GM23248 (cell line): ENCODE measurements at regions not wholly inside any gene's neighbourhood (a gene's known extent, or its start where the extent isn't known, plus 50 kb on each side); places are given as distances from the start of the nearest gene placed in this dataset.

Experiments
- DNase-seq: peaks from one replicate; pipeline ENCODE4 v3.0.0-alpha.2; 2015
- H2AFZ ChIP-seq: fragments of 200-600 bp; sonication (generic); 2 replicates; pipeline ENCODE4 v1.6.1; 2016; ENCODE audit warnings: antibody characterized with exemption
- H3F3A ChIP-seq: fragments of 200-600 bp; sonication (generic); 2 replicates; pipeline ENCODE4 v1.6.1; 2016; ENCODE audit warnings: mild to moderate bottlenecking, antibody characterized with exemption, mixed run types; ENCODE audit not compliant: insufficient read depth
- H3K27ac ChIP-seq: fragments of 200-600 bp; sonication (generic); 2 replicates; pipeline ENCODE4 v1.5.1; 2016; ENCODE audit warnings: mild to moderate bottlenecking
- H3K27me3 ChIP-seq: fragments of 200-600 bp; sonication (generic); replicated peaks from 2 replicates; pipeline ENCODE4 v1.6.1; 2016; ENCODE audit warnings: mild to moderate bottlenecking; ENCODE audit not compliant: insufficient read depth
- H3K36me3 ChIP-seq: fragments of 200-600 bp; sonication (generic); 2 replicates; pipeline ENCODE4 v1.6.1; 2016; ENCODE audit warnings: low read depth, mild to moderate bottlenecking
- H3K4me1 ChIP-seq: fragments of 200-600 bp; sonication (generic); 2 replicates; pipeline ENCODE4 v1.6.1; 2016; ENCODE audit warnings: mild to moderate bottlenecking; ENCODE audit not compliant: insufficient read depth
- H3K4me2 ChIP-seq: fragments of 200-600 bp; sonication (generic); one replicate; pipeline ENCODE4 v1.6.1; 2016; ENCODE audit warnings: mild to moderate bottlenecking; ENCODE audit not compliant: unreplicated experiment
- H3K4me3 ChIP-seq: fragments of 200-600 bp; sonication (generic); 2 replicates; pipeline ENCODE4 v1.5.1; 2016; ENCODE audit warnings: mild to moderate bottlenecking
- H3K79me2 ChIP-seq: fragments of 200-600 bp; sonication (generic); 2 replicates; pipeline ENCODE4 v1.6.1; 2016; ENCODE audit warnings: mild to moderate bottlenecking; ENCODE audit not compliant: insufficient read depth
- H3K9ac ChIP-seq: fragments of 200-600 bp; sonication (generic); 2 replicates; pipeline ENCODE4 v1.6.1; 2016; ENCODE audit warnings: mild to moderate bottlenecking
- H3K9me2 ChIP-seq: fragments of 200-600 bp; sonication (generic); 2 replicates; pipeline ENCODE4 v1.6.1; 2016; ENCODE audit warnings: mixed run types, mild to moderate bottlenecking, moderate library complexity; ENCODE audit not compliant: insufficient read depth
- H3K9me3 ChIP-seq: fragments of 200-600 bp; sonication (generic); one replicate; pipeline ENCODE4 v1.6.1; 2017; ENCODE audit warnings: low read depth
- H4K20me1 ChIP-seq: fragments of 200-600 bp; sonication (generic); 2 replicates; pipeline ENCODE4 v1.6.0; 2016; ENCODE audit not compliant: insufficient read depth
- EZH2 ChIP-seq: fragments of 200-600 bp; sonication (generic); IDR thresholded peaks from 2 replicates; pipeline ENCODE4 v1.6.1; 2018; ENCODE audit warnings: antibody characterized with exemption, mild to moderate bottlenecking; ENCODE audit not compliant: insufficient read depth, poor library complexity, severe bottlenecking
- EZH2phosphoT487 ChIP-seq: fragments of 200-600 bp; sonication (generic); IDR thresholded peaks from 2 replicates; pipeline ENCODE4 v1.6.1; 2018; ENCODE audit warnings: antibody characterized with exemption, moderate library complexity, mild to moderate bottlenecking, low read depth; ENCODE audit not compliant: insufficient read depth
- WGBS, 2 experiments: methylation state at CpG; one replicate each; pipeline ENCODE4 v1.1.6; 2015 to 2017; ENCODE audit warnings: low lambda C conversion rate in 2 of 2, low coverage in 1 of 2; ENCODE audit errors: missing lambda C conversion rate in 2 of 2; 5-methylcytosine and 5-hydroxymethylcytosine counted together
- in situ Hi-C: fragments of 300-500 bp; cut with MboI; formaldehyde crosslinking; loops from 2 replicates; pipeline ENCODE4 v1.15.0; 2020

- Histone ChIP-seq H3K4me2 (no peak overlapping the region), H3F3A (no peaks in the 10 kb centered on the region), H3K27me3 (no peaks in the 10 kb centered on the region; the same call in 1 of the 2 replicates), H3K9me2 (no peaks in the 10 kb centered on the region), H3K79me2 (no peaks in the 10 kb centered on the region), H2AFZ (no peak overlapping the region), H3K27ac (no peak overlapping the region), H3K4me1 (no peaks in the 10 kb centered on the region), H3K9me3 (no peaks in the 10 kb centered on the region), H3K9ac (no peak overlapping the region), H4K20me1 (no peaks in the 10 kb centered on the region), H3K4me3 (no peak overlapping the region), H3K36me3 (no peaks in the 10 kb centered on the region)
- in situ Hi-C loops = no loop called here
- TF ChIP-seq EZH2 (no peak), EZH2phosphoT487 (no peak)
- DNase-seq = no peak
- 19 to 21% methylated on average over 7 of the region's 7 CpGs for WGBS, 2 experiments
Measured at GRCh38 chr17:73823684-73824083, 179.4 kb upstream of the SDK2 start.

DNA sequence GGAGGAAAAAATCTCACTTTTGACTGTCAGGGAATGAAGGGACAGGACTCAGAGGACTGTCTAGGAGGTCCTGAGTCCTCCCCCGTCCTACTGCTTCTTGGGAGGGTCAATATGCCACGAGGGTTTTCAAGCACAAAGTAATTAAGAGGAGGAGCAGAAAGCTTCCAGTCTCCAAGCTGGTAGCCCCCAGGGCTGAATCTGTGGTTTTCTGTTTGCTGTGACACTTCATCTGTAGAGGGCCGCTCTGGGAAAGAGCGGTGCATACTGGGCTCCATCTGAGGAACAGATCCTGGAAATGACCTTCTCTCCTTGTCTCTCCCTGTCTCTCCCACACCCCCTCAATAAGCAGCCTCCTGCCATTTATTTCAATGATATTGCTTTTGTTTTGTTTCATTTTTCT is 180.1 kb upstream of the SDK2 start:
- 65% methylated on average over 4 of the region's 4 CpGs for WGBS, 2 experiments
- H3K79me2 ChIP-seq = no peaks in the 10 kb centered on the region
- TF ChIP-seq EZH2phosphoT487 = no peak
- TF ChIP-seq EZH2 = no peak
- in situ Hi-C loops = no loop called here
- H3K27me3 ChIP-seq = no peaks in the 10 kb centered on the region; the same call in 1 of the 2 replicates
- no peak overlapping the region for H3K27ac ChIP-seq
- H3K9ac ChIP-seq = no peak overlapping the region
- no peaks in the 10 kb centered on the region for H3K9me3 ChIP-seq
- no peaks in the 10 kb centered on the region for H3K9me2 ChIP-seq
- no peak overlapping the region for H2AFZ ChIP-seq
- no peak for DNase-seq
- no peaks in the 10 kb centered on the region for H3F3A ChIP-seq
- no peaks in the 10 kb centered on the region for H4K20me1 ChIP-seq
- no peak overlapping the region for H3K4me3 ChIP-seq
- H3K4me2 ChIP-seq = no peak overlapping the region
- H3K36me3 ChIP-seq = no peaks in the 10 kb centered on the region
- no peaks in the 10 kb centered on the region for H3K4me1 ChIP-seq

- no peak overlapping the region for H3K4me2 ChIP-seq
- H3K27ac ChIP-seq = no peak overlapping the region
Measured at GRCh38 chr17:73826181-73826871, 182.1 kb upstream of the SDK2 start.

GRCh38 chr17:73826872-73827228 is 182.6 kb upstream of the SDK2 start:
- in situ Hi-C loops = no loop called here
- H3K4me3 ChIP-seq = no peak overlapping the region
- H3K4me2 ChIP-seq = no peak overlapping the region
- no peak overlapping the region for H2AFZ ChIP-seq
- TF ChIP-seq EZH2 (no peak), EZH2phosphoT487 (no peak)
- H4K20me1 ChIP-seq = no peaks in the 10 kb centered on the region
- H3F3A ChIP-seq = no peaks in the 10 kb centered on the region
- no peak overlapping the region for H3K27ac ChIP-seq
- H3K4me1 ChIP-seq = no peaks in the 10 kb centered on the region
- no peaks in the 10 kb centered on the region for H3K79me2 ChIP-seq
- no peak for DNase-seq
- no peaks in the 10 kb centered on the region for H3K9me3 ChIP-seq
- no peaks in the 10 kb centered on the region; the same call in 1 of the 2 replicates for H3K27me3 ChIP-seq
- no peaks in the 10 kb centered on the region for H3K9me2 ChIP-seq
- 39 to 59% methylated on average over 2 of the region's 2 CpGs for WGBS, 2 experiments
- no peak overlapping the region for H3K9ac ChIP-seq
- H3K36me3 ChIP-seq = no peaks in the 10 kb centered on the region

More at GRCh38 chr17:73826181-73826871, 182.1 kb upstream of the SDK2 start:
- Histone ChIP-seq H4K20me1 (no peaks in the 10 kb centered on the region), H3K79me2 (no peaks in the 10 kb centered on the region), H2AFZ (no peak overlapping the region), H3K36me3 (no peaks in the 10 kb centered on the region), H3F3A (no peaks in the 10 kb centered on the region), H3K27me3 (no peaks in the 10 kb centered on the region; the same call in 1 of the 2 replicates), H3K9ac (no peak overlapping the region), H3K9me3 (no peaks in the 10 kb centered on the region), H3K9me2 (no peaks in the 10 kb centered on the region), H3K4me3 (no peak overlapping the region), H3K4me1 (no peaks in the 10 kb centered on the region)
- WGBS, 2 experiments = 51 to 59% methylated on average over 9 of the region's 9 CpGs
- no peak for DNase-seq
- in situ Hi-C loops = no loop called here
- TF ChIP-seq EZH2phosphoT487 (no peak), EZH2 (no peak)
